HEK293 (cell line): ENCODE measurements at regions not wholly inside any gene's neighbourhood (a gene's known extent, or its start where the extent isn't known, plus 50 kb on each side); places are given as distances from the start of the nearest gene placed in this dataset.

ENCODE experiments used
- CTCF ChIA-PET: fragments of 350-600 bp; formaldehyde crosslinking; extraction: SDS; loops from one replicate; lab custom pipeline; 2021; ENCODE audit warnings: antibody characterized with exemption; lab: Yijun Ruan, JAX
- POLR2A ChIA-PET: fragments of 300-600 bp; formaldehyde crosslinking; extraction: SDS; loops from one replicate; lab custom pipeline; 2020; ENCODE audit warnings: antibody characterized with exemption, inconsistent platforms; lab: Yijun Ruan, JAX
- H3K27ac ChIP-seq: fragments of 200-500 bp; sonication (Bioruptor generic); 2 replicates; pipeline ENCODE4 v1.5.1; 2014; ENCODE audit warnings: low read depth, low read length, control low read depth, inconsistent platforms; ENCODE audit errors: extremely low read depth
- H3K36me3 ChIP-seq, 2 experiments: fragments of 200-500 bp in 1 of 2; sonication (Bioruptor generic) in 1 of 2; 1 replicate in 1 of 2; 2 replicates in 1 of 2; pipeline ENCODE4 v1.5.1; 2014 to 2017; ENCODE audit warnings: inconsistent platforms in 2 of 2, low read length in 2 of 2; ENCODE audit not compliant: control insufficient read depth in 2 of 2, insufficient read depth in 1 of 2
- H3K4me1 ChIP-seq: fragments of 200-500 bp; sonication (Bioruptor generic); 2 replicates; pipeline ENCODE4 v1.5.1; 2014; ENCODE audit warnings: mild to moderate bottlenecking, low read length, inconsistent platforms; ENCODE audit not compliant: control insufficient read depth, insufficient read depth
- H3K4me3 ChIP-seq: 2 replicates; pipeline ENCODE4 v1.5.1; 2011; ENCODE audit warnings: low read depth, mild to moderate bottlenecking, control low read depth, low read length, moderate library complexity
- H3K9me3 ChIP-seq: fragments of 200-500 bp; sonication (Bioruptor generic); 2 replicates; pipeline ENCODE4 v1.5.1; 2014; ENCODE audit warnings: low read depth, low read length, inconsistent platforms; ENCODE audit not compliant: control insufficient read depth, insufficient read depth
- IKZF3 ChIP-seq: fragments of 450-650 bp; IDR thresholded peaks from 2 replicates; pipeline ENCODE4 v1.5.0; 2018; ENCODE audit warnings: missing biosample characterization, mild to moderate bottlenecking, missing genetic modification characterization, moderate library complexity
- RBAK ChIP-seq: fragments of 450-650 bp; formaldehyde crosslinking; IDR thresholded peaks from 2 replicates; pipeline ENCODE4 v1.5.1; 2016; ENCODE audit warnings: missing biosample characterization, missing genetic modification characterization
- ZBTB1 ChIP-seq: fragments of 450-650 bp; formaldehyde crosslinking; IDR thresholded peaks from 2 replicates; pipeline ENCODE4 v1.5.1; 2016; ENCODE audit warnings: missing biosample characterization, missing genetic modification characterization
- ZBTB7A ChIP-seq: fragments of 450-650 bp; formaldehyde crosslinking; IDR thresholded peaks from 2 replicates; pipeline ENCODE4 v1.5.1; 2016; ENCODE audit warnings: low read depth, missing biosample characterization, missing genetic modification characterization
- ZFHX2 ChIP-seq: fragments of 450-650 bp; formaldehyde crosslinking; conservative IDR thresholded peaks from 2 replicates; pipeline ENCODE4 v1.5.1; 2016; ENCODE audit warnings: missing biosample characterization, missing genetic modification characterization
- ZFP3 ChIP-seq: fragments of 450-650 bp; formaldehyde crosslinking; IDR thresholded peaks from 2 replicates; pipeline ENCODE4 v1.5.1; 2016; ENCODE audit warnings: low read depth, missing biosample characterization, missing genetic modification characterization
- ZNF10 ChIP-seq: fragments of 450-650 bp; formaldehyde crosslinking; IDR thresholded peaks from 2 replicates; pipeline ENCODE4 v1.5.1; 2017; ENCODE audit warnings: missing biosample characterization, missing genetic modification characterization
- ZNF132 ChIP-seq: fragments of 450-650 bp; formaldehyde crosslinking; IDR thresholded peaks from 2 replicates; pipeline ENCODE4 v1.5.1; 2017; ENCODE audit warnings: missing biosample characterization, missing genetic modification characterization, borderline replicate concordance
- ZNF214 ChIP-seq: fragments of 450-650 bp; formaldehyde crosslinking; IDR thresholded peaks from 2 replicates; pipeline ENCODE4 v1.5.1; 2017; ENCODE audit warnings: missing biosample characterization, mild to moderate bottlenecking, missing genetic modification characterization, borderline replicate concordance
- ZNF266 ChIP-seq: fragments of 450-650 bp; formaldehyde crosslinking; IDR thresholded peaks from 2 replicates; pipeline ENCODE4 v1.5.1; 2016; ENCODE audit warnings: missing biosample characterization, missing genetic modification characterization, low read depth
- ZNF341 ChIP-seq: fragments of 450-650 bp; formaldehyde crosslinking; IDR thresholded peaks from 2 replicates; pipeline ENCODE4; 2016; ENCODE audit warnings: low read depth, missing biosample characterization, missing genetic modification characterization
- ZNF350 ChIP-seq: fragments of 450-650 bp; formaldehyde crosslinking; IDR thresholded peaks from 2 replicates; pipeline ENCODE4 v1.5.0; 2017; ENCODE audit warnings: missing biosample characterization, mild to moderate bottlenecking, missing genetic modification characterization
- ZNF433 ChIP-seq: fragments of 450-650 bp; formaldehyde crosslinking; IDR thresholded peaks from 2 replicates; pipeline ENCODE4 v1.5.1; 2016; ENCODE audit warnings: missing biosample characterization, missing genetic modification characterization, low read depth
- ZNF48 ChIP-seq: fragments of 450-650 bp; formaldehyde crosslinking; IDR thresholded peaks from 2 replicates; pipeline ENCODE4 v1.5.1; 2016; ENCODE audit warnings: missing biosample characterization, missing genetic modification characterization
- ZNF501 ChIP-seq: fragments of 450-650 bp; formaldehyde crosslinking; IDR thresholded peaks from 2 replicates; pipeline ENCODE4 v1.5.1; 2016; ENCODE audit warnings: missing biosample characterization, missing genetic modification characterization
- ZNF549 ChIP-seq: fragments of 450-650 bp; IDR thresholded peaks from 2 replicates; pipeline ENCODE4 v1.5.1; 2018; ENCODE audit warnings: missing biosample characterization, missing genetic modification characterization, mild to moderate bottlenecking, inconsistent platforms, moderate library complexity
- ZNF571 ChIP-seq: fragments of 450-650 bp; formaldehyde crosslinking; IDR thresholded peaks from 2 replicates; pipeline ENCODE4 v1.5.0; 2017; ENCODE audit warnings: missing biosample characterization, missing genetic modification characterization
- ZNF621 ChIP-seq: fragments of 450-650 bp; formaldehyde crosslinking; IDR thresholded peaks from 2 replicates; pipeline ENCODE4 v1.5.1; 2017; ENCODE audit warnings: missing biosample characterization, missing genetic modification characterization
- ZNF664 ChIP-seq: fragments of 450-650 bp; formaldehyde crosslinking; IDR thresholded peaks from 2 replicates; pipeline ENCODE4 v1.5.1; 2016; ENCODE audit warnings: missing biosample characterization, missing genetic modification characterization
- ZNF776 ChIP-seq: fragments of 450-650 bp; formaldehyde crosslinking; IDR thresholded peaks from 2 replicates; pipeline ENCODE4 v1.5.0; 2017; ENCODE audit warnings: missing biosample characterization, missing genetic modification characterization, borderline replicate concordance
- TF ChIP-seq, protein P1 (sequence below): fragments of 450-650 bp; formaldehyde crosslinking; IDR thresholded peaks from 2 replicates; pipeline ENCODE4 v1.5.1; 2016; ENCODE audit warnings: missing biosample characterization, missing genetic modification characterization
- TF ChIP-seq, protein P2 (sequence below): fragments of 450-650 bp; formaldehyde crosslinking; IDR thresholded peaks from 2 replicates; pipeline ENCODE4 v1.5.1; 2016; ENCODE audit warnings: missing biosample characterization, missing genetic modification characterization
- TF ChIP-seq, protein P3 (sequence below): fragments of 450-650 bp; formaldehyde crosslinking; IDR thresholded peaks from 2 replicates; pipeline ENCODE4 v1.5.1; 2016; ENCODE audit warnings: missing biosample characterization, missing genetic modification characterization
- TF ChIP-seq, protein P4 (sequence below): fragments of 450-650 bp; formaldehyde crosslinking; IDR thresholded peaks from 2 replicates; pipeline ENCODE4 v1.5.1; 2016; ENCODE audit warnings: missing biosample characterization, missing genetic modification characterization
- TF ChIP-seq, protein P5 (sequence below): fragments of 450-650 bp; formaldehyde crosslinking; IDR thresholded peaks from 2 replicates; pipeline ENCODE4 v1.5.1; 2016; ENCODE audit warnings: missing biosample characterization, missing genetic modification characterization, borderline replicate concordance

DNA sequence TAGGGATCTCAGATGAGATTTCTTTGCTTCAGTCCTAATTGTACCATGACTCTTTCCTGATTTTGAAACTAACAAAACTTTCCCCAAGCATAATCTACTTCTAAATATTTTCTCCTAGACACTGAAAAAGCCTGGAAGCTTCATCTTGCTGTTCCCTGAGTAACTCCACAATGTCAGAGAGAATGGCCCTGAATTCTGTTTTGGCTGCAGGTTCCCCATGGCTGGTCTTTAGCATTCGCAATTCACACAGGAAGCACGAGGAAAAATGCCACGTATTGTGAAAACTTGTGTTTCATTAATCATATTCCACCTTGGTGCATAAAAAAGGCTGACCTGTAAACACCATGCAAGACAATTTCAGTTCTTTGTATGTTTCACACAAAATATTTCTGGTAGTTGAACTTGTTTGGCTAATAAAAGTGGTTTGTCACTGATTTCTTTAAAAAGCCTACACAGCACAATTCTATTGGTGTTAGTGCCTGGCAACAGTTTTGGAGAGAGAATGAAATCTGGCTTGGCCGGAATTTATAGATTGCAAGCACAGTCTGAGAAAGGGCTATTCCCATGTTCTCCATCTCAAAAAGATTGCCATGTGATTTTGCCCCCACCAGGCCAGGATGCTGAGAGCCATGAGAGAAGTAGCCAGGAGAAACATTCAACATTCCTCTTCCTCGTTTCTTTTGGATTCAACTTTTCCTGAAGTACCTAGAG lies 367.1 kb downstream of the NDFIP2 start (continued):
- TF ChIP-seq, protein P1, sequence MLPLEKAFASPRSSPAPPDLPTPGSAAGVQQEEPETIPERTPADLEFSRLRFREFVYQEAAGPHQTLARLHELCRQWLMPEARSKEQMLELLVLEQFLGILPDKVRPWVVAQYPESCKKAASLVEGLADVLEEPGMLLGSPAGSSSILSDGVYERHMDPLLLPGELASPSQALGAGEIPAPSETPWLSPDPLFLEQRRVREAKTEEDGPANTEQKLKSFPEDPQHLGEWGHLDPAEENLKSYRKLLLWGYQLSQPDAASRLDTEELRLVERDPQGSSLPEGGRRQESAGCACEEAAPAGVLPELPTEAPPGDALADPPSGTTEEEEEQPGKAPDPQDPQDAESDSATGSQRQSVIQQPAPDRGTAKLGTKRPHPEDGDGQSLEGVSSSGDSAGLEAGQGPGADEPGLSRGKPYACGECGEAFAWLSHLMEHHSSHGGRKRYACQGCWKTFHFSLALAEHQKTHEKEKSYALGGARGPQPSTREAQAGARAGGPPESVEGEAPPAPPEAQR, result no peak
- no peak for TF ChIP-seq ZNF664 (tag by site-specific recombination)

DNA sequence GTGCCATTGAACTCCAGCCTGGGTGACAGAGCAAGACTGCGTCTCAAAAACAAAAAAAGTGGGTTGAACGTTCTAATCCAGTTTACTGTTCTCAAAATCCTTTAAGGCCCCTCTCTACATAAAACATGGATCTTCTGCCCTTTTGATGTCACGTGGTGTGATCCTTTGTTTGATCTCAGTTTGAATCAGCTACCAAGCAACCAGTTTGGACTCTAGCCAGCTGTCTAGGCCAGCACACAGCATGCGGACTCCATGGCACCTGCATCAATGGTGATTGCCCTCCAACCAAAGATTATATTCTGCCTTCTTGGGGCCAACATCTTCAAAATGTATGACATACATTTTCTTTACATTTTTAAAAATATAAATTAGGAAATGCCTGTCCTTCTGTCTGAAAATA lies 365.4 kb downstream of the NDFIP2 start:
- ChIA-PET CTCF (no interaction called here), POLR2A (no interaction called here)
- Histone ChIP-seq H3K27ac (no peak overlapping the region), H3K4me1 (no peaks in the 10 kb centered on the region), H3K9me3 (no peaks in the 10 kb centered on the region), H3K36me3 (no peaks in the 10 kb centered on the region), H3K4me3 (no peak overlapping the region)
- TF ChIP-seq ZNF433 (no peak), ZNF48 (tag by site-specific recombination) (no peak), ZNF266 (tag by site-specific recombination) (no peak), ZNF350 (tag by site-specific recombination) (no peak), ZBTB7A (tag by site-specific recombination) (no peak), ZNF549 (tag by site-specific recombination) (no peak), ZNF132 (tag by site-specific recombination) (no peak), ZNF571 (tag by site-specific recombination) (no peak), ZFHX2 (tag by site-specific recombination) (no peak), ZNF214 (tag by site-specific recombination) (no peak), RBAK (tag by site-specific recombination) (no peak), ZNF776 (tag by site-specific recombination) (no peak)
- TF ChIP-seq, protein P2, sequence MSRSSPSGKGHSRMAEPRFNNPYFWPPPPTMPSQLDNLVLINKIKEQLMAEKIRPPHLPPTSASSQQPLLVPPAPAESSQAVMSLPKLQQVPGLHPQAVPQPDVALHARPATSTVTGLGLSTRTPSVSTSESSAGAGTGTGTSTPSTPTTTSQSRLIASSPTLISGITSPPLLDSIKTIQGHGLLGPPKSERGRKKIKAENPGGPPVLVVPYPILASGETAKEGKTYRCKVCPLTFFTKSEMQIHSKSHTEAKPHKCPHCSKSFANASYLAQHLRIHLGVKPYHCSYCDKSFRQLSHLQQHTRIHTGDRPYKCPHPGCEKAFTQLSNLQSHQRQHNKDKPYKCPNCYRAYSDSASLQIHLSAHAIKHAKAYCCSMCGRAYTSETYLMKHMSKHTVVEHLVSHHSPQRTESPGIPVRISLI (tag by site-specific recombination), result no peak
- TF ChIP-seq, protein P3, sequence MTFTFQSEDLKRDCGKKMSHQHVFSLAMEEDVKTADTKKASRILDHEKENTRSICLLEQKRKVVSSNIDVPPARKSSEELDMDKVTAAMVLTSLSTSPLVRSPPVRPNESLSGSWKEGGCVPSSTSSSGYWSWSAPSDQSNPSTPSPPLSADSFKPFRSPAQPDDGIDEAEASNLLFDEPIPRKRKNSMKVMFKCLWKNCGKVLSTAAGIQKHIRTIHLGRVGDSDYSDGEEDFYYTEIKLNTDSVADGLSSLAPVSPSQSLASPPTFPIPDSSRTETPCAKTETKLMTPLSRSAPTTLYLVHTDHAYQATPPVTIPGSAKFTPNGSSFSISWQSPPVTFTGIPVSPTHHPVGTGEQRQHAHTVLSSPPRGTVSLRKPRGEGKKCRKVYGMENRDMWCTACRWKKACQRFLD, result no peak
- TF ChIP-seq, protein P4, sequence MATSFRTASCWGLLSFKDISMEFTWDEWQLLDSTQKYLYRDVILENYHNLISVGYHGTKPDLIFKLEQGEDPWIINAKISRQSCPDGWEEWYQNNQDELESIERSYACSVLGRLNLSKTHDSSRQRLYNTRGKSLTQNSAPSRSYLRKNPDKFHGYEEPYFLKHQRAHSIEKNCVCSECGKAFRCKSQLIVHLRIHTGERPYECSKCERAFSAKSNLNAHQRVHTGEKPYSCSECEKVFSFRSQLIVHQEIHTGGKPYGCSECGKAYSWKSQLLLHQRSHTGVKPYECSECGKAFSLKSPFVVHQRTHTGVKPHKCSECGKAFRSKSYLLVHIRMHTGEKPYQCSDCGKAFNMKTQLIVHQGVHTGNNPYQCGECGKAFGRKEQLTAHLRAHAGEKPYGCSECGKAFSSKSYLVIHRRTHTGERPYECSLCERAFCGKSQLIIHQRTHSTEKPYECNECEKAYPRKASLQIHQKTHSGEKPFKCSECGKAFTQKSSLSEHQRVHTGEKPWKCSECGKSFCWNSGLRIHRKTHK, result no peak

DNA sequence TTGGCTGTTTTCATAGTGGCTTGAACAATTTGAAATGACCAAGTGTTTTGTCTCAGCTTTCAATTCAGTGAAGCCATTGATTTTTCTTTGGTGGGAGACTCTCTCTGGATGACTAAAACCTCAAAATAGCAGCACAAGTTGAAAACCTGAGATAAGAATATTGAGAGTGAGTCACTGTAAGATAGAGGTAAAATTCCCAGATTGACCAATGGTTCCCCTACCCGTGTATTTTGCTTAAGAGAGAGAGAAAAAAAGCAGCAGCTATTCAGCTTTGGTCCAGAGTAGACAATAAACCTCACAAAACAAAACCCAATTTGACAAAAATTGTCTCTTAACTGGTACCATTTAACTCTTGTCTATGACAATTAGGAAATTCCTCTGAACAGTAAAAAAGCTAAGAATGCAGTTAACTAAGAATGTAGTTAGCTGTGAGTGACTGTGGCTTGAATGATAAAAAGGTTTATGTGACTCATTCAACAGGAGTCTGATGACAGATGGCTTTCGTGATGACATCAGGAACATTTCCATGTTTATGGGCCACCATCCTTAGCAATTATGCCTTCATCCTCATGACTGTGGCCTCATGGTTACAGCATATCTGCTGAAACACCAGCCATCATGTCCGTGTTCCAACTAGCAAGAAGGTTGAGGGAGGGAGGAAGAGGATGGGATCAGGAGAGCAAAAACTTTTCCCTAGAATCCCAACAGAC lies 356.9 kb downstream of the NDFIP2 start:
- ChIA-PET CTCF (interaction anchor here (0.6 kb wide), 2 partner anchors 162 to 953 kb away, joined by 3 to 9 read pairs; no protein-coding TSS in a partner anchor), POLR2A (no interaction called here)
- no peaks in the 10 kb centered on the region for H3K36me3 ChIP-seq
- no peaks in the 10 kb centered on the region for H3K4me1 ChIP-seq
- H3K9me3 ChIP-seq, result no peaks in the 10 kb centered on the region
- no peak overlapping the region for H3K4me3 ChIP-seq
- H3K27ac ChIP-seq, result no peak overlapping the region
- TF ChIP-seq ZFP3 (tag by site-specific recombination), result no peak
- no peak for TF ChIP-seq ZNF341 (tag by site-specific recombination)
- TF ChIP-seq, protein P5, sequence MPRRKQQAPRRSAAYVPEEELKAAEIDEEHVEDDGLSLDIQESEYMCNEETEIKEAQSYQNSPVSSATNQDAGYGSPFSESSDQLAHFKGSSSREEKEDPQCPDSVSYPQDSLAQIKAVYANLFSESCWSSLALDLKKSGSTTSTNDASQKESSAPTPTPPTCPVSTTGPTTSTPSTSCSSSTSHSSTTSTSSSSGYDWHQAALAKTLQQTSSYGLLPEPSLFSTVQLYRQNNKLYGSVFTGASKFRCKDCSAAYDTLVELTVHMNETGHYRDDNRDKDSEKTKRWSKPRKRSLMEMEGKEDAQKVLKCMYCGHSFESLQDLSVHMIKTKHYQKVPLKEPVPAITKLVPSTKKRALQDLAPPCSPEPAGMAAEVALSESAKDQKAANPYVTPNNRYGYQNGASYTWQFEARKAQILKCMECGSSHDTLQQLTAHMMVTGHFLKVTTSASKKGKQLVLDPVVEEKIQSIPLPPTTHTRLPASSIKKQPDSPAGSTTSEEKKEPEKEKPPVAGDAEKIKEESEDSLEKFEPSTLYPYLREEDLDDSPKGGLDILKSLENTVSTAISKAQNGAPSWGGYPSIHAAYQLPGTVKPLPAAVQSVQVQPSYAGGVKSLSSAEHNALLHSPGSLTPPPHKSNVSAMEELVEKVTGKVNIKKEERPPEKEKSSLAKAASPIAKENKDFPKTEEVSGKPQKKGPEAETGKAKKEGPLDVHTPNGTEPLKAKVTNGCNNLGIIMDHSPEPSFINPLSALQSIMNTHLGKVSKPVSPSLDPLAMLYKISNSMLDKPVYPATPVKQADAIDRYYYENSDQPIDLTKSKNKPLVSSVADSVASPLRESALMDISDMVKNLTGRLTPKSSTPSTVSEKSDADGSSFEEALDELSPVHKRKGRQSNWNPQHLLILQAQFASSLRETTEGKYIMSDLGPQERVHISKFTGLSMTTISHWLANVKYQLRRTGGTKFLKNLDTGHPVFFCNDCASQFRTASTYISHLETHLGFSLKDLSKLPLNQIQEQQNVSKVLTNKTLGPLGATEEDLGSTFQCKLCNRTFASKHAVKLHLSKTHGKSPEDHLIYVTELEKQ, result no peak
- no peak for TF ChIP-seq ZNF10 (tag by site-specific recombination)
- TF ChIP-seq ZNF501, result no peak
- no peak for TF ChIP-seq IKZF3
- TF ChIP-seq ZNF621 (tag by site-specific recombination), result no peak
- TF ChIP-seq ZBTB1 (tag by site-specific recombination), result no peak
